ENCODE measurements at regions not wholly inside any gene's neighbourhood (a gene's known extent, or its start where the extent isn't known, plus 50 kb on each side); places are given as distances from the start of the nearest gene placed in this dataset.

GRCh38 chr5:97427235-97427634 lies 244.2 kb upstream of the RIOK2 start:
- intact Hi-C loops (cut with DNase I; ENCODE audit: low total_unique reads) = no loop called here
- H3K4me1 ChIP-seq = no peaks in the 10 kb centered on the region
- TF ChIP-seq POLR2A (IDR thresholded peaks at IDR 0.05) (no peak), CTCF (IDR thresholded peaks at IDR 0.05) (no peak), POLR2AphosphoS5 (IDR thresholded peaks at IDR 0.05) (no peak)
- H3K36me3 ChIP-seq = no peaks in the 10 kb centered on the region
- H3K27ac ChIP-seq = no peak overlapping the region
- DNase-seq (ENCODE audit: low spot score in 2 of 2) = no peak
- no peaks in the 10 kb centered on the region for H3K9me3 ChIP-seq
- no peaks in the 10 kb centered on the region for H3K27me3 ChIP-seq
- no peak overlapping the region for H3K4me3 ChIP-seq

- Histone ChIP-seq H3K36me3 (no peaks in the 10 kb centered on the region), H3K4me3 (no peak overlapping the region), H3K9me3 (no peaks in the 10 kb centered on the region), H3K27ac (no peak overlapping the region), H3K4me1 (no peaks in the 10 kb centered on the region), H3K27me3 (no peaks in the 10 kb centered on the region)
- TF ChIP-seq POLR2AphosphoS5 (IDR thresholded peaks at IDR 0.05) = no peak
- TF ChIP-seq CTCF (IDR thresholded peaks at IDR 0.05) = no peak
- TF ChIP-seq POLR2A (IDR thresholded peaks at IDR 0.05) = no peak
- no peak for DNase-seq (ENCODE audit: low spot score in 2 of 2)
- intact Hi-C loops (cut with DNase I; ENCODE audit: low total_unique reads) = no loop called here
Observed at GRCh38 chr5:97434021-97434420, 251.0 kb upstream of the RIOK2 start.

- Histone ChIP-seq H3K9me3 (peaks cover 0 to 3% of the 10 kb centered on the region in 2 donors), H3K4me1 (no peaks in the 10 kb centered on the region), H3K4me3 (no peak overlapping the region), H3K36me3 (no peaks in the 10 kb centered on the region), H3K27me3 (no peaks in the 10 kb centered on the region), H3K27ac (no peak overlapping the region)
- intact Hi-C loops (cut with DNase I; ENCODE audit: low total_unique reads) = no loop called here
- DNase-seq (ENCODE audit: low spot score in 2 of 2) = no peak
- TF ChIP-seq POLR2A (IDR thresholded peaks at IDR 0.05) = no peak
- no peak for TF ChIP-seq POLR2AphosphoS5 (IDR thresholded peaks at IDR 0.05)
- TF ChIP-seq CTCF (IDR thresholded peaks at IDR 0.05) = no peak
Observed at GRCh38 chr5:97436405-97436804, 253.4 kb upstream of the RIOK2 start.

GRCh38 chr5:97443740-97444139 lies 260.7 kb upstream of the RIOK2 start:
- intact Hi-C loops (cut with DNase I; ENCODE audit: low total_unique reads) = no loop called here
- DNase-seq (ENCODE audit: low spot score in 2 of 2) = no peak
- Histone ChIP-seq H3K4me1 (no peaks in the 10 kb centered on the region), H3K27me3 (no peaks in the 10 kb centered on the region), H3K4me3 (no peak overlapping the region), H3K36me3 (no peaks in the 10 kb centered on the region), H3K27ac (no peak overlapping the region), H3K9me3 (peaks cover 12 to 40% of the 10 kb centered on the region in 2 donors)
- TF ChIP-seq POLR2A (IDR thresholded peaks at IDR 0.05) = no peak
- no peak for TF ChIP-seq POLR2AphosphoS5 (IDR thresholded peaks at IDR 0.05)
- TF ChIP-seq CTCF (IDR thresholded peaks at IDR 0.05) = no peak

DNA sequence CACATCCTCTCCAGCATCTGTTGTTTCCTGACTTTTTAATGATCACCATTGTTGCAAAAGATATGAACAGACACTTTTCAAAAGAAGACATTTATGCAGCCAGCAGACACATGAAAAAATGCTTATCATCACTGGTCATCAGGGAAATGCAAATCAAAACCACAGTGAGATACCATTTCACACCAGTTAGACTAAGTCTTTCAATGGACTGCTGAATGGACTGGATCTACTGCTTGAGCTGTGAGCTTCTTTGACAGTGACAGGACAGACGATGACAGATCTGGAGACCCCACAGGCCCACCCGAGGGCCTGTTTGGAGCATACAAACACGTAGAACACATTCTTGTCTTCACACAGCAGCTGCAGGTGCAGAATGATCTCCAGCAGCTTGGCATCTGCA lies 266.1 kb upstream of the RIOK2 start:
- Histone ChIP-seq H3K27ac (no peak overlapping the region), H3K4me1 (no peaks in the 10 kb centered on the region), H3K27me3 (no peaks in the 10 kb centered on the region), H3K4me3 (no peak overlapping the region), H3K9me3 (peaks cover 7 to 9% of the 10 kb centered on the region in 2 donors), H3K36me3 (no peaks in the 10 kb centered on the region)
- TF ChIP-seq POLR2A (IDR thresholded peaks at IDR 0.05) = no peak
- TF ChIP-seq POLR2AphosphoS5 (IDR thresholded peaks at IDR 0.05) = no peak
- no peak for TF ChIP-seq CTCF (IDR thresholded peaks at IDR 0.05)
- intact Hi-C loops (cut with DNase I; ENCODE audit: low total_unique reads) = no loop called here
- no peak for DNase-seq (ENCODE audit: low spot score in 2 of 2)
